ENCODE measurements at regions not wholly inside any gene's neighbourhood (a gene's known extent, or its start where the extent isn't known, plus 50 kb on each side); places are given as distances from the start of the nearest gene placed in this dataset.
"Not testable (repeated sequence)": the region's sequence is repeated elsewhere in the genome, so short reads cannot be mapped to it uniquely, and the experiment has no call there.

- DNase-seq (ENCODE audit: low read depth in 2 of 2) = no peak
- no peak overlapping the region for H3K4me3 ChIP-seq (replicated peaks in 1 of 2; ENCODE audit: low read depth in 2 of 2, low read length in 2 of 2)
- no peak for TF ChIP-seq CTCF (IDR thresholded peaks at IDR 0.05; ENCODE audit: low read depth, low read length)
Observed at GRCh38 chr7:93028610-93029009, 89.2 kb downstream of the SAMD9 start.

- no peak overlapping the region for H3K4me3 ChIP-seq (replicated peaks in 1 of 2; ENCODE audit: low read depth in 2 of 2, low read length in 2 of 2)
- TF ChIP-seq CTCF (IDR thresholded peaks at IDR 0.05; ENCODE audit: low read depth, low read length) = no peak
- no peak for DNase-seq (ENCODE audit: low read depth in 2 of 2)
Observed at GRCh38 chr7:93027044-93027443, 90.7 kb downstream of the SAMD9 start.

- TF ChIP-seq CTCF (IDR thresholded peaks at IDR 0.05; ENCODE audit: low read depth, low read length) = no peak
- H3K4me3 ChIP-seq (replicated peaks in 1 of 2; ENCODE audit: low read depth in 2 of 2, low read length in 2 of 2) = no peak overlapping the region
- no peak for DNase-seq (ENCODE audit: low read depth in 2 of 2)
Observed at GRCh38 chr7:93026425-93026824, 91.4 kb downstream of the SAMD9 start.

- TF ChIP-seq CTCF (IDR thresholded peaks at IDR 0.05; ENCODE audit: low read depth, low read length) = no peak
- no peak for DNase-seq (ENCODE audit: low read depth in 2 of 2)
- H3K4me3 ChIP-seq (replicated peaks in 1 of 2; ENCODE audit: low read depth in 2 of 2, low read length in 2 of 2) = no peak overlapping the region
Observed at GRCh38 chr7:93025389-93025788, 92.4 kb downstream of the SAMD9 start.

GRCh38 chr7:93022931-93023478, 94.8 kb downstream of the SAMD9 start:
- H3K4me3 ChIP-seq (replicated peaks in 1 of 2; ENCODE audit: low read depth in 2 of 2, low read length in 2 of 2); DNase-seq (ENCODE audit: low read depth in 2 of 2): not testable (repeated sequence)

- no peak for TF ChIP-seq CTCF (IDR thresholded peaks at IDR 0.05; ENCODE audit: low read depth, low read length)
- H3K4me3 ChIP-seq (replicated peaks in 1 of 2; ENCODE audit: low read depth in 2 of 2, low read length in 2 of 2) = no peak overlapping the region
- no peak for DNase-seq (ENCODE audit: low read depth in 2 of 2)
Observed at GRCh38 chr7:93021748-93022147, 96.0 kb downstream of the SAMD9 start.

- TF ChIP-seq CTCF (IDR thresholded peaks at IDR 0.05; ENCODE audit: low read depth, low read length) = no peak
- H3K4me3 ChIP-seq (replicated peaks in 1 of 2; ENCODE audit: low read depth in 2 of 2, low read length in 2 of 2) = no peak overlapping the region
- DNase-seq (ENCODE audit: low read depth in 2 of 2) = no peak
Observed at GRCh38 chr7:93018716-93019115, 99.1 kb downstream of the SAMD9 start.

All from cardiac fibroblast (primary cell).